Endometrial microvascular endothelial cells (primary cell): ENCODE measurements at regions not wholly inside any gene's neighbourhood (a gene's known extent, or its start where the extent isn't known, plus 50 kb on each side); places are given as distances from the start of the nearest gene placed in this dataset.

Experiments used
- in situ Hi-C: cut with HindIII; loops from 2 replicates; pipeline ENCODE4 v1.10.0; 2017; ENCODE audit warnings: low sequenced_read_pairs, low pct_unique_long_range_greater_than_20kb; ENCODE audit errors: inconsistent ontology term

DNA sequence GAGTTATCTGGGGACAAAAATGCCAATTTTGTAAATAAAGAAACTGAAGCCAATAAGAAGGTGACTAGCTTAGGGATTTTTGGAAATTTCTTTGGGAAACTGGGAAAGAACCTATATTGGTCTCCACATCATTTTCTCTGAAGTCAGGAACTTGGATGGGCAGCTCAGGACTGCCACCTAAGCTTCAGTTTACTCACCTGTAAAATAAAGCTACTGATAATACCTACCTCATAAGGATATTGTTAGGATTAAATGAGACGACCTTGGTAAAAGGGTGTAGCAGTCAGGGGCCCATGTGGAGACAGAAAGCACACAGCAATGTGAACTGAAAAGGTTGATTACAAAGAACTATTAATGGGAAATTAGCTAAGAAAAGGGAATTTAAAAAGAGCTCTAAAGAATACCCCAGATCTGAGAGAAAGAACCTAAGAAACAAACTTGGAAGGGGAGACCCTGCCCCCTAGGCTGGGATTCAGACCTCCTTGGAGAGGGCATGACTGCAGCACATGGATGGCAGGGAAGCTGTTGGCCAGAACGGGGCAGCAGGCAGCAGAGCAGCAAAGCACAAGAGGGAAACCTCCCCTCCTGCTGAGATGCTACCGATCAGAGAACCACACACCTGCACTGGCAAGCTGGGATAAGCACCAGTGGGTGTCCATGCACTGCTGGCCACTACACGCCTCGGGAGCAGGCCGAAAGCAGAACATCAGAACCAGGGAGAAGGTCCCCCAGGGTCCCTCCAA, 83.7 kb upstream of the THBS1 start:
- in situ Hi-C loops = no loop called here

DNA sequence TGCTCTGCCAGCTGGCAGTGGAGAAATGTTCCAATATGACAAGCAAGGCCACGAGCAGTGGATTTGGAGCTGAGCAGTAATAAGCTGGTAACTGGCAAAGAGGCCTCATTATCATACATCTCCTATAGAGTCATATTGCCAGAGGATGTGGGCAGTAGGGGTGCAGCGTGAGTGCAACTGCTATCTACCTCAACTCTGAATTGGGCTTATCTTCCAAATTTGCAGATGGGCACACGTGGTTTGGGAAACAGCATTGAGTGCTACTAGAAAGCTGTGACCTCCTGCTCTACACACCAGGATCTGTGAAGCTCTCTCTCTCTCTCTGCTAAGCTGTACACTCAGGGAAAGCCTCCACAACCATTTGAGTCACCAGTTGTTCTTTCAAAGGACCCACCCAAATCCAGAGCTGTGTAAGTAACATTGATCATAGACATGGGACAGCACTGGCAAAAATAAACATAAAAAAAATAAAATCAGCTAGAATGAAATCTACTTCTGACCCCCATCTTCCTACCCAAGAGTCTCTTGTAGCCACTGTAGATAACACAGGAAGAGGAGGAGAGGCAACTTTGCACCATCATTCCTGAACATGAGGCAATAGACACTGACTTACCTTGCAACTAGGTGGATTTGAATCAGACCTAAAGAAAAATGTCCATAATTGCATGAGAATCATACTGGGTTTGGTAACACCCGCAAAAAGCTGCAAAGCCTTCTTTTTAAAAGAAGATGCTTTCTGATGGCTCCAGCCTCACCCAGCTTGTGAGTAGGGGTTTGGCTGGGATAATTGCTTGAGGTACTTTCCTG, 82.9 kb upstream of the THBS1 start:
- in situ Hi-C loops = no loop called here

DNA sequence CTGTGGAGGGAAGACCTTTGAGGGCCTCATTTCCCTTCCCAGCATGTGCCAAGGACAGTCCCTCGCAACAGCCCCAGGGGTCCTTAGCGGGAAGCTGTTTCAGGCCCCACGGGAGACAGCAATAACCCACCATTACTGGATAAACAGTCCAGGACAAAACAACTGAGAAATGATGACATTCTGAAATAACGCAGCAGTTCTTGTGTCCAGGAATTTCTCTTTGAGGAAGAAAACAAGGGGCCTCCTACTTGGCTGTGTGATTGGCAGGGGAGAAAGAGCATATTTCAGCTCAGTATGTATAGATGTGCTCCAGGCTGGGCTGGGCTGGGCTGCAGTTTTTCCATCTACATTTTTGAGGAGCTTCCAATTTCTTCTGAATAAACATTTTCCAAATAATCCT, 82.2 kb upstream of the THBS1 start:
- in situ Hi-C loops = no loop called here

- in situ Hi-C loops = no loop called here
These were observed 81.8 kb upstream of the THBS1 start for GRCh38 chr15:39499042-39499441.

DNA sequence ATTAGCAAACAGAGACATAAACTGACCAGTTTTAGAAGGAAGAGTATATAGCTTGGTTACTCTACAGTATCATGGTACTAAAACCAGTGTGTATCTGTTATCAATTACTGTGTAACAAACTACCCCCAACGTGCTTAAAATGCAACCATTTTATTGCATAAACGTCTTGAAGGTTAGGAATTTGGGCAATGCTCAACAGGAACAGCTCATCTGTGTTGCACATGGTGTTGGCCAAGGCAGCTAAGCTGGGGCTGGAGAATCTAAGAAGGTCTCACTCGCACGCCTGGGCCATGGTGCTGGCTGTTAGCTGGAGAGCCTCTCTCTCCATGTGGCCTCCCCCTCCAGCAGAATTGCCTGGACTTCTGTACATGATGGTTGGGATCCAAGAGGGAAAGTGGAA, 81.2 kb upstream of the THBS1 start:
- in situ Hi-C loops = no loop called here

DNA sequence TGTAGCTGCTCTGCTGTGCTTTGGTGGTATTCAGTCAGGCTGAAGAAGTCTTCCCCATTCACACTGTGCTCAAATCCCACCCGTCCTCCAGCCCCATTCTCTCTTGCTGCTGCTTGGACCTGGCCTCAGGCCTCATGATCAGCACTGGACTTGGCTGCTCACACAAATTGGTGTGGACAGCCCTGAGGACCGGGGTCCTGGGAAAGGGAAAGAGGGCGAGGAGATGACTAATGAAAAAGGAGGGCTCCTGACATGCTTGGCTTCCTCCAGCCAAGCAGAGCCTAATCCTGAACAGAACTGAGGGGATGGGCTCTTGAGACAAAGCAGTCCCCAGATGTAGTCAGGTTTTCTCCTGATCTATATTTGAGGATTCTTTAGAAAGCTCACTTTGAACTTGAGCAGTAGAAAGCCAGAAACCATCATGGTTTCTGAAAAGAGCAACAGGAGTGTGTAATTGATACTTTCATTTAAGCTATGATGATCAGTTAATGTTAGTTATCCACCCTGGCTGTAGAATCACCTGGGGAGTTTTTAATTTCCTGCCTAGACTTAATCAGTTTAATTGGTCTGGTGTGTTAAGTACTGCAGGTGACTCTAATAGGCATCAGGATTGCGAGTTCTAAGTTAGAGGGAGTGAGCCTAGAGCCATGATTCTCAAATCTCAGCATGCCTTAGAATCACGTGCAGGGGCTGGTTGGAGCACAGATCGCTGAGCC, 79.4 kb upstream of the THBS1 start:
- in situ Hi-C loops = no loop called here

DNA sequence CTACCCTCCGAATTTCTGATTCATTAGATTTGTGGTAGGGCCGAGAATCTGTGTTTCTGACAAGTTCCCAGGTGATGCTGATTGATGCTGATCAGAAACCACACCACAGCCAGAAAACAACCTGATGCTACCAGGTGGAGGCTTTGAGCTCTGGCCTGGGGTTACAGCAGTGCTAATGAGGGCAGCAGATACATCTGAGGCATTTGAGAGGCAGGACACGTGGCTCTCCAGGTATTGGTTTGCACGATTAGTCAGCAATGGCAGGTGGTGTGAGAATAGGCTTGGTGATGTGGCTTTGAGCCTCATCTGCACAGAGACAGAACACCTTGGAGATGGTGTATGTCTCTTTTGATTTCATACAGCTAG, 78.8 kb upstream of the THBS1 start:
- in situ Hi-C loops = no loop called here

DNA sequence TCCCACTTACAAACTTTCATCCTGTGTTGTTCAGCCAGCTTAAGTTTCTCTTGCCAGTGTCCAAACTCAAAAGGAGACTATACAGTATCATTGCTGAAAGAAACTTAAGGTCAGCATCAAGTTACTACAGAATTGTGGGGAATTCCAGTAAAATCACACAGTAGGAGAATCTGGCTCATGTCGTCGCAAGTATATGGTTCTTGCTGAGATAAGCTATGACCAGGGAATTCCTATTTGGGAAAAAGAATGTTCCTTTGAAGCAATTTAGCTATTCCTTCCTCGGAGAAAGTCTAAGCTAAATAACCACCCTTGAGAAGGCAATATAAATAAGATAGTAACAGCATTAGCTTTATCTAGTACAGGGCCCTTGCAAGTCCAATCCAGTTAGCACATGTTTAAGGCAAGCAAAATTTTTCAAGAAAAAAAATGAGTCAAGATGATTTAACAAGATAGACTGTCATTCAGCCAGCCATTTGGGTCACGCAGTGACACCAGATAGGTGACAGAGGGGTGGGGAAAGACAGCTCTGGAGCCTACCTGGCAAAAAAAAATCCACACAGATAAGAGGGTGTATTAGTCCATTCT, 78.2 kb upstream of the THBS1 start:
- in situ Hi-C loops = no loop called here

DNA sequence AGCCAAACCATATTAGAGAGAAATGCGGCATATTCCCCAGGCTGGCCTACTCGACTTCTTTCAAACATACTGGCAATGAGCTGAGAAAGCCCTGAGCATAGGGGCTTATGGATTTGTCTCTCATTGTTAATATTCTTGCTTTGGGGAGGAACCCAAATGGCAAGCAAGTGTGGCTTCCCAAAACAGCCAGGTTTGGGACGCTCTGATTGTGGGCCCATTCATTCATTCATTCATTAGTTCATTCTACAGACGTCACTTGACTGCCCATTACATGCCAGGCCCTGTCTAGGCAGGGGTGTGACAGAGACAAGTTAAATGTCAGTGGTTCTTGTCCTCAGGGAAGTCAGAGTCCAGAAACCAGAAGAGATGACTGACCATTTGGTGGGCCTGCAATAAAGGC, 77.4 kb upstream of the THBS1 start:
- in situ Hi-C loops = no loop called here

DNA sequence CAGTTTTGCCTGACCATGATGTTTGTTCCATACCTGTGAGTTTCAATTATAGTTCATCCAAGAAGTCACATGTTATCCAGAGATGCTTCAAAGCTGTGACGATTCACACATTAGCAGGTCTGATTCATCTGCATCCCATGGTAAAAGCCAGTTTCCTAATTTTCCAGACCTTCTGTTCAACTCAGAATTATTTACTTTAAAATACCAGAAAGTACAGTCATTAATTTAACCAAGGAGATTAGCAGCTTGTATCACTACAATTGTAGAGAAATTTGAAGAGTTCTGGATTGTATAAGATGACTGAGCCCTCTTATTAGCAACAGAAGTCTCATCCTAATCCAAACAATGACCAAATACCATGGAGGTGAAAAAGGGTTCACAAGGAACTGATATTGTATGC, 76.1 kb upstream of the THBS1 start:
- in situ Hi-C loops = no loop called here

- in situ Hi-C loops = no loop called here
These were observed 74.7 kb upstream of the THBS1 start for GRCh38 chr15:39506146-39506545.

- in situ Hi-C loops = no loop called here
These were observed 72.3 kb upstream of the THBS1 start for GRCh38 chr15:39508536-39508935.

DNA sequence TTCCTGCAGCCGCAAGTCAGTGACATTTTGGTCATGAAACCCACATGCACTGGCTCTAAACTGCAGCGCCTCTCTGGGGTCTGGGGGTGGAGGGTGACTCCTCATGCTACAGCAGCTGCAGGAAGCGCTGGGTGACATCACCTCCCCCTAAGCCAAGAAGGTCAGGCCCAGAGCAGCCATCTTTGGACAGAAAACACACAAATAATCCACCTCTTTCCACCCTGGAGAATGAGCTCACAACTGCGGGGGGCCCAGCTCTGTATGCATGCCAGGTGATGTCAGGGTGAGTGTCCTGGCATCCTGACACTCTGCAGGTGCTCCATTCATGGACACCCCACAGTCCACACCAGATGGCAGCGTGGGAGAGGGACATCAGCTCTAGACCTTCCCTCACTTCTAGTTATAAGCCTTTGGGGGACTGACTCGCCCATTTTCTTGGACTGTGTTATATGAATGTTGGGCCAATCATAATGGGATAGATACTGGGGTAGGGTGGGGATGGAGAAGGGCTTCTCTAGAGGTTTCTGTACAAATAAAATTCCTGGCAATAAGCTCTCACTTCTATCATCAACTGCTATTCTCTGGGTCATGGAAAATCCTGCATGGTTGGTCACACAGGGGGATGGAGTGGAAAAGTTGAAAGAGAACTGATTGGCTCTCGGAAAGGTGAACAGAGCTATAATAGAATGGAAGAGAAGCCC, 70.7 kb upstream of the THBS1 start:
- in situ Hi-C loops = no loop called here

DNA sequence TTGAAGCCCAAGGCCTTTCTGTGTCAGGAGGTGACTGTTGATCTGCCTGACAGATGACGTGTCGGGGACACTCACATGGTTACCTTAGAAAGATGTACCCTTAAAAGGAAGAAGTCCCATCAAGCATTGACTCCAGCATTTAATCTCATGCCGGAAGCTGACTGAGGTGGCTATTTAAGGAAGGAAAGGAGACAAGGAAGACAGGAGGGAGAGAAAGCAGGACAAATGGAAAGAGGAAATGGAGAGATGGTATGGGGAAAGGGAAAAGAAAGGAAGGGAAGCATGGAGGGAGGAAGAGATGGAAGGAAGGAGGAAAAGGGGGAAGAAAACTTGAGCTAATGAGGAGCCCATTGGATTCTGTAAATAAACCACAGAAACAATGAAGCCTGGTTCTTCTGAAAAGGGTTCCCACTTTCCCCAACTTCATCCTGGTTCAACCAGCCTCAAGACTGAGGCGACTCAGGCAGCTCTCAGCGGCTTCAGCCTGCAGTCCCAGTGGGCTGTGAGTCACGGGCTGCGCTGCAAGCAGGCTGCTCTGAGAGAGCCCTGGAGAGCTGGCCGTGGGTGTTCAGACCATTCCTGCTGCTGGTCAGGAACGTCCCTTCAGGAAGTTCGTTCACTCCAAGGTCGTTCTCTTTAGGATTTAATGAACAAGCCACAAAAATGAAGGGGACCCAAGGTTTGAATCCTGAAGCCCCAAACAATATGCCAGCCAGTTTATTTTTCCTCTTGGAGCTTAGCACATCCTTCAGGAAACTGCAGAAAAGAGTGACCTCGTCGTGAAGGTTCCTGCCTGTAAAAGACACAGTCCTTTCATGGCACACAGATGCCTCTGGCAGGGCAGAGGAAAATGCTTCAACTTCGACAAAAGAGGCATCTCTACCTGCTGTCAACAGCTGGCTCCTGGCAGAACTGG, 69.6 kb upstream of the THBS1 start:
- in situ Hi-C loops = no loop called here

DNA sequence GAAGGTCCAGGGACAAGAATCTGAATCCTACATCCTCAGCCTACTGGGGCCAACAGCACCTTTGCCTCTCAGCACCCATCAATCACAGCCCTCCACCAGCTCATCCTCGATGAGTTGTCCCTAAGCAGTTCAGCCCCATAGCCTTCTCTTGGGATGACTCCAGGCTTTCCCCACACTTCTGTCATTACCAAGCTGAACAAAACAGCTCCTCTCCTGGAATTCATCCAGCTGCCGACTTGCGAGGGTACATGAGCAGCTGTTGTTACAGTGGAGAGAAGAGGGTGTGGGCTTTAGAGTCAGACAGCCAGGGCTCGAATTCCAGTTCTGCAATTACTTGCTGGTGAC, 69.0 kb upstream of the THBS1 start:
- in situ Hi-C loops = no loop called here

DNA sequence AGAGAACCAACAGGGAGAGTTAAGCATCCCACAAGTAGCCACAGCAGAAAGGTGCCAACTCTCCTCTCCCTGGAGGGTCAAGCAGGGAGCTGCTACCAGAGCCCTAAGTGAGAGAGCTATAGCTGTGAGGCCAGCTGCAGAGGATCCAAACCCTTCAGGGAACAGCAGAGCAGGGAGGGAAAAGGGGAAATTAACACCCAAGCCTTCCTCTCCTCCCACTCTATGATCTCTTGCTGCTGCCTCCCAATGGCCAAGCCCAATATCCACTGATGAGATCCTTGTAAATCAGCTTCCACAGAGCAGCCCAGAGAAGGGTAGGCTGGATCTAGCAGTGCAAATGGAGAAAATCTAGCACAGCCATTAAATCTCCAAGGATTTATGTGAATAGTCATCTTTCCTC, 68.2 kb upstream of the THBS1 start:
- in situ Hi-C loops = no loop called here

DNA sequence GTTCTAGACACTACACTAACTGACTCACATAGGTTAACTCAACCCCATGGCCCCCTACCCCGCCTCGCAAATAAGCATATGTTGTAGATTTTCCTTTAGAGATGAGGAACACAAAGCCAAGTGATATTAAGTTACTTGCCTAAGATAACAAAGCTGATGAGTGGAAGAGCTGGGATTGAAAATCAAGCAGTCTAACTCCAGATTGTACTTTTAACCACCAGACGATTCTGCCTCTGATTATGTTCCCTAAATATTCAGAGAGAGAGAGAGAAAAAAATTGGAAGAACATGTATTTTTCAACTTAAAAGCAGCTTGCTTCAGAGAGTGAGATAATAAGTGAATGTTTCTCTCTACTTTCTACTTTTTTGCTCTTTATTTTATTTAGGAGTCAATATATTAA, 66.9 kb upstream of the THBS1 start:
- in situ Hi-C loops = no loop called here

- in situ Hi-C loops = no loop called here
These were observed 65.9 kb upstream of the THBS1 start for GRCh38 chr15:39514933-39515332.
